ENCODE measurements at regions not wholly inside any gene's neighbourhood (a gene's known extent, or its start where the extent isn't known, plus 50 kb on each side); places are given as distances from the start of the nearest gene placed in this dataset.

DNA sequence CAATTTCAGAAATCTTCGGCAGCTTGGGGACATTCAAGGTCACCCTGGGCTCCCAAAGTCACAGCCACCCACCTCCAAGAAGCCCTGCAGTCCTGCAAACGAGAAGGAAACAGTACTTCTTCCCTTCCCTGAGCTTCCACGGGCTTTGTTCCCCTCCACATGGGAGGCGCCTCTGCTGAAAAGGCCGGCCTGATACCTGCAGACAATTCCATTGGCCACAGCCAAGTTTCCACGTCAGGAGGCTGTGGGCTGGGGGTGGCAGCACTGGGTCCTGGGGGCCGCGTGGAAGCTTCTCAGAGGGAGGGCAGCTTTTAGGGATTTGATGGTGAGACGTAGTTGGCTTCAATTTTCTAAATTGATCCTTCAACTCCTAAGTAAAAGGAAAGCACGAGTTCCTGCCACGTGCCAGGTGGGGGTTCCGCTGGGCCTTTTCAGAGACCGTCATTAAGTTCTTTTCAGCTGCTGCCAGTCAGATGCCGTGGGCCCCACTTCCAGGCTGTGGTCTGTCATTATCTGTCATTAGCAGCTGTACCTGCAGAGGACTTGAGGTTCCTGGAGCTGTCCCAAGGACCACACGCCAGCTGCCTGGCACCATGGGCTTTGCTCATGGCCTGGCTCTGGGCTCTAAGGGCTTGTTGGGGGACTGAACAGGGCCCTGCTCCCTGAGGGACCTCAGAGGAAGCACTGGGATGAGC is 98.7 kb downstream of the CRYAA start:
- no peaks in the 10 kb centered on the region for H3K4me1 ChIP-seq (ENCODE audit: low read depth)
- H3K4me3 ChIP-seq, result no peak overlapping the region
- no peak for DNase-seq (ENCODE audit: low read depth in 1 of 2, low spot score in 1 of 2)
- no peaks in the 10 kb centered on the region for H3K9me3 ChIP-seq (ENCODE audit: low read depth)
- H3K27ac ChIP-seq, result no peak overlapping the region
- H3K36me3 ChIP-seq, result no peaks in the 10 kb centered on the region
- TF ChIP-seq, protein P1, sequence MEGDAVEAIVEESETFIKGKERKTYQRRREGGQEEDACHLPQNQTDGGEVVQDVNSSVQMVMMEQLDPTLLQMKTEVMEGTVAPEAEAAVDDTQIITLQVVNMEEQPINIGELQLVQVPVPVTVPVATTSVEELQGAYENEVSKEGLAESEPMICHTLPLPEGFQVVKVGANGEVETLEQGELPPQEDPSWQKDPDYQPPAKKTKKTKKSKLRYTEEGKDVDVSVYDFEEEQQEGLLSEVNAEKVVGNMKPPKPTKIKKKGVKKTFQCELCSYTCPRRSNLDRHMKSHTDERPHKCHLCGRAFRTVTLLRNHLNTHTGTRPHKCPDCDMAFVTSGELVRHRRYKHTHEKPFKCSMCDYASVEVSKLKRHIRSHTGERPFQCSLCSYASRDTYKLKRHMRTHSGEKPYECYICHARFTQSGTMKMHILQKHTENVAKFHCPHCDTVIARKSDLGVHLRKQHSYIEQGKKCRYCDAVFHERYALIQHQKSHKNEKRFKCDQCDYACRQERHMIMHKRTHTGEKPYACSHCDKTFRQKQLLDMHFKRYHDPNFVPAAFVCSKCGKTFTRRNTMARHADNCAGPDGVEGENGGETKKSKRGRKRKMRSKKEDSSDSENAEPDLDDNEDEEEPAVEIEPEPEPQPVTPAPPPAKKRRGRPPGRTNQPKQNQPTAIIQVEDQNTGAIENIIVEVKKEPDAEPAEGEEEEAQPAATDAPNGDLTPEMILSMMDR (IDR thresholded peaks at IDR 0.05; ENCODE audit: low read depth, low read length), result no peak
- no peaks in the 10 kb centered on the region for H3K27me3 ChIP-seq

DNA sequence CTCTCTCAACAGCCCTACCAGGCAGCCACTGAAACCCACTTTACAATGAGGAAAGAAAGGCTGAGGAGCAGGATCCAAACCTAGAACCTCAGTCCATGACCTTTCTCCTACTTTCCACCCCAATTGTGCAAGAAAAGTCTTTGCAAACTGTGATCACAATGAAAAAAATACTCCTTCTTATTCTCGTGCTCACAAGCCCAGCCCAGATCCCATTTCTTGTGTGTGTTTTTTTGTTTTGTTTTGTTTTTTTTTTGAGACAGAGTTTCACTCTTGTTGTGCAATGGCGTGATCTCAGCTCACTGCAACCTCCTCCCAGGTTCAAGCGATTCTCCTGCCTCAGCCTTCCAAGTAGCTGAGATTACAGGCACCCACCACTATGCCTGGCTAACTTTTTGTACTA is 97.7 kb downstream of the CRYAA start:
- H3K4me1 ChIP-seq (ENCODE audit: low read depth), result no peaks in the 10 kb centered on the region
- TF ChIP-seq, protein P1 (IDR thresholded peaks at IDR 0.05; ENCODE audit: low read depth, low read length), result no peak
- DNase-seq (ENCODE audit: low read depth in 1 of 2, low spot score in 1 of 2), result peak in 1 of 2 donors; percentile 69
- H3K36me3 ChIP-seq, result no peaks in the 10 kb centered on the region
- H3K27me3 ChIP-seq, result no peaks in the 10 kb centered on the region
- H3K27ac ChIP-seq, result no peak overlapping the region
- no peak overlapping the region for H3K4me3 ChIP-seq
- H3K9me3 ChIP-seq (ENCODE audit: low read depth), result no peaks in the 10 kb centered on the region

DNA sequence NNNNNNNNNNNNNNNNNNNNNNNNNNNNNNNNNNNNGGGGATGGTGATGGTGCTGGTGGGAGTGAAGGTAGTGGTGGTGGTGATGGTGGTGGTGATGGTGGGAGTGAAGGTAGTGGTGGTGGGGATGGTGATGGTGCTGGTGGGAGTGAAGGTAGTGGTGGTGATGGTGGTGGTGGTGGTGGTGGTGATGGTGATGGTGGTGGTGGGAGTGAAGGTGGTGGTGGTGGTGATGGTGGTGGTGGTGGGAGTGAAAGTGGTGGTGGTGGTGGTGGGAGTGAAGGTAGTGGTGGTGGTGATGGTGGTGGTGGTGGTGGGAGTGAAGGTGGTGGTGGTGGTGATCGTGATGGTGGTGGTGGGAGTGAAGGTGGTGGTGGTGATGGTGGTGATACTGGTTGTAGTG is 93.6 kb downstream of the CRYAA start:
- no peaks in the 10 kb centered on the region for H3K9me3 ChIP-seq (ENCODE audit: low read depth)
- H3K4me1 ChIP-seq (ENCODE audit: low read depth), result no peaks in the 10 kb centered on the region
- no peak overlapping the region for H3K27ac ChIP-seq
- no peak overlapping the region for H3K4me3 ChIP-seq
- no peak for DNase-seq (ENCODE audit: low read depth in 1 of 2, low spot score in 1 of 2)
- no peaks in the 10 kb centered on the region for H3K36me3 ChIP-seq
- TF ChIP-seq, protein P1 (IDR thresholded peaks at IDR 0.05; ENCODE audit: low read depth, low read length), result no peak
- no peaks in the 10 kb centered on the region for H3K27me3 ChIP-seq
